Liver (tissue), 8 donors: ENCODE measurements at regions not wholly inside any gene's neighbourhood (a gene's known extent, or its start where the extent isn't known, plus 50 kb on each side); places are given as distances from the start of the nearest gene placed in this dataset.
A peak's percentile ranks its signal among the peaks of the same experiment; 100 is the strongest.

Experiments used
- DNase-seq: peaks from one replicate; pipeline ENCODE4 v3.0.0-alpha.2; 2017; ENCODE audit warnings: low spot score
- H3K27ac ChIP-seq, 2 donors: one replicate each; pipeline ENCODE4 v1.7.0; 2013; ENCODE audit warnings: inconsistent platforms in 2 of 2, low read length in 2 of 2, control low read depth in 1 of 2, low read depth in 1 of 2, mild to moderate bottlenecking in 1 of 2
- H3K27me3 ChIP-seq, 4 donors: one replicate each; pipeline versions ENCODE4 v1.6.1 to v1.7.0; 2013; ENCODE audit warnings: low read length in 3 of 4, inconsistent platforms in 1 of 4, mild to moderate bottlenecking in 1 of 4, moderate library complexity in 1 of 4; ENCODE audit not compliant: control insufficient read depth in 4 of 4, insufficient read depth in 4 of 4
- H3K36me3 ChIP-seq, 4 donors: one replicate each; pipeline versions ENCODE4 v1.6.1 to v1.7.0; 2013; ENCODE audit warnings: low read length in 3 of 4, mild to moderate bottlenecking in 3 of 4, low read depth in 1 of 4, moderate library complexity in 1 of 4; ENCODE audit not compliant: control insufficient read depth in 4 of 4, insufficient read depth in 3 of 4
- H3K4me1 ChIP-seq, 4 donors: one replicate each; pipeline versions ENCODE4 v1.6.1 to v1.7.0; 2013; ENCODE audit warnings: low read length in 3 of 4, mild to moderate bottlenecking in 3 of 4, moderate library complexity in 1 of 4; ENCODE audit not compliant: control insufficient read depth in 4 of 4, insufficient read depth in 4 of 4
- H3K4me3 ChIP-seq, 3 donors: one replicate each; pipeline versions ENCODE4 v1.6.1 to v1.7.0; 2013; ENCODE audit warnings: low read length in 3 of 3, control low read depth in 1 of 3, low read depth in 1 of 3, mild to moderate bottlenecking in 1 of 3
- H3K9ac ChIP-seq, 2 donors: one replicate each; pipeline ENCODE4 v1.7.0; 2013; ENCODE audit warnings: low read length in 2 of 2, mild to moderate bottlenecking in 2 of 2, moderate library complexity in 2 of 2, control low read depth in 1 of 2, low read depth in 1 of 2
- H3K9me3 ChIP-seq, 4 donors: one replicate each; pipeline versions ENCODE4 v1.6.1 to v1.7.0; 2013; ENCODE audit warnings: low read length in 3 of 4; ENCODE audit not compliant: control insufficient read depth in 4 of 4
- EGR1 ChIP-seq, 2 donors: IDR thresholded peaks; 2 replicates each; pipeline ENCODE4 v1.6.1; 2016 to 2018; ENCODE audit warnings: antibody characterized with exemption in 2 of 2, low read depth in 2 of 2
- FOXA1 ChIP-seq: IDR thresholded peaks from 2 replicates; pipeline ENCODE4 v1.6.1; 2016; ENCODE audit warnings: antibody characterized with exemption
- FOXA2 ChIP-seq: IDR thresholded peaks from 2 replicates; pipeline ENCODE4 v1.6.1; 2016; ENCODE audit warnings: antibody characterized with exemption
- GABPA ChIP-seq, 2 donors: IDR thresholded peaks in 1 of 2; conservative IDR thresholded peaks in 1 of 2; 2 replicates each; pipeline ENCODE4 v1.6.1; 2016; ENCODE audit warnings: antibody characterized with exemption in 2 of 2, mild to moderate bottlenecking in 1 of 2, moderate library complexity in 1 of 2
- HNF4A ChIP-seq, 2 donors: conservative IDR thresholded peaks; 2 replicates each; pipeline ENCODE4 v1.6.1; 2016; ENCODE audit warnings: antibody characterized with exemption in 2 of 2, mild to moderate bottlenecking in 2 of 2
- HNF4G ChIP-seq: IDR thresholded peaks from 2 replicates; pipeline ENCODE4 v1.6.1; 2016; ENCODE audit warnings: antibody characterized with exemption
- JUND ChIP-seq, 2 donors: IDR thresholded peaks; 2 replicates each; pipeline ENCODE4 v1.6.1; 2016; ENCODE audit warnings: antibody characterized with exemption in 2 of 2
- NR2F2 ChIP-seq: IDR thresholded peaks from 2 replicates; pipeline ENCODE4 v1.6.1; 2016; ENCODE audit warnings: antibody characterized with exemption
- RAD21 ChIP-seq, 2 donors: IDR thresholded peaks; 2 replicates each; pipeline ENCODE4 v1.6.1; 2016; ENCODE audit warnings: antibody characterized with exemption in 2 of 2, mild to moderate bottlenecking in 2 of 2
- RXRA ChIP-seq, 2 donors: IDR thresholded peaks; 2 replicates each; pipeline ENCODE4 v1.6.1; 2017 to 2018; ENCODE audit warnings: antibody characterized with exemption in 2 of 2, mild to moderate bottlenecking in 1 of 2
- SP1 ChIP-seq: IDR thresholded peaks from 2 replicates; pipeline ENCODE4 v1.6.1; 2018; ENCODE audit warnings: antibody characterized with exemption, mild to moderate bottlenecking
- TAF1 ChIP-seq: conservative IDR thresholded peaks from 2 replicates; pipeline ENCODE4 v1.6.1; 2016; ENCODE audit warnings: antibody characterized with exemption, mild to moderate bottlenecking
- YY1 ChIP-seq: IDR thresholded peaks from 2 replicates; pipeline ENCODE4 v1.6.1; 2016; ENCODE audit warnings: antibody characterized with exemption, mild to moderate bottlenecking
- WGBS: extraction: QIAGEN DNeasy Blood & Tissue Kit; methylation state at CpG from one replicate; pipeline ENCODE4 v1.1.7; 2013; 5-methylcytosine and 5-hydroxymethylcytosine counted together
- TF ChIP-seq, protein P1 (sequence below): fragments of 150-350 bp; IDR thresholded peaks from 2 replicates; pipeline ENCODE4 v1.5.1; 2017; ENCODE audit warnings: improper control_type of control experiment, low read depth, low read length; ENCODE audit not compliant: missing input control
- TF ChIP-seq, protein P2 (sequence below): IDR thresholded peaks from 2 replicates; pipeline ENCODE4 v1.6.1; 2016; ENCODE audit warnings: antibody characterized with exemption
- TF ChIP-seq, protein P3 (sequence below): IDR thresholded peaks from 2 replicates; pipeline ENCODE4 v1.6.1; 2016; ENCODE audit warnings: antibody characterized with exemption, mild to moderate bottlenecking
- TF ChIP-seq, protein P4 (sequence below): IDR thresholded peaks from 2 replicates; pipeline ENCODE4 v1.6.1; 2016; ENCODE audit warnings: antibody characterized with exemption
- donor health status: healthy.
- donor health status: healthy.
- donor health status: healthy.
- donor health status: healthy.
- donor health status: healthy.

DNA sequence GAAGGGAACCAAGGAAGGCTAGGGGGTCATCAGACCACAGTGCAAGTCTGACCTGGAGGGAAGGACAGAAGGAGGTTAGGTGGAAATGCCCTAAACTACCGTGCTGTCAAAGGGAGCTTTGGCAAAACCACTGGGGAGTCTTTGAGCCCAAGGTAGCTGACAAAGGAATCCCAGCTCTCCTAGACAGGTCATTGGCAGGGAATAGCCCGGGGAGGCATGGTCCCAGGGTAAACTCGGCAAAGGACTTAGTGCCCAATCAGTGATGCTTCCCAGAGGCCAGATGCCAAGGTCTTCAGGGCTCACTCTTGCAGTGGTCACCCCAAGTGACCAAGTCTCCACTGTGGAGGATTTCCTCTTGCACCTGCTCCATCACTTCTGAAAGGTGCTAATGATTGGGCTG is 102.3 kb upstream of the CDYL start (continued):
- TF ChIP-seq, protein P1, sequence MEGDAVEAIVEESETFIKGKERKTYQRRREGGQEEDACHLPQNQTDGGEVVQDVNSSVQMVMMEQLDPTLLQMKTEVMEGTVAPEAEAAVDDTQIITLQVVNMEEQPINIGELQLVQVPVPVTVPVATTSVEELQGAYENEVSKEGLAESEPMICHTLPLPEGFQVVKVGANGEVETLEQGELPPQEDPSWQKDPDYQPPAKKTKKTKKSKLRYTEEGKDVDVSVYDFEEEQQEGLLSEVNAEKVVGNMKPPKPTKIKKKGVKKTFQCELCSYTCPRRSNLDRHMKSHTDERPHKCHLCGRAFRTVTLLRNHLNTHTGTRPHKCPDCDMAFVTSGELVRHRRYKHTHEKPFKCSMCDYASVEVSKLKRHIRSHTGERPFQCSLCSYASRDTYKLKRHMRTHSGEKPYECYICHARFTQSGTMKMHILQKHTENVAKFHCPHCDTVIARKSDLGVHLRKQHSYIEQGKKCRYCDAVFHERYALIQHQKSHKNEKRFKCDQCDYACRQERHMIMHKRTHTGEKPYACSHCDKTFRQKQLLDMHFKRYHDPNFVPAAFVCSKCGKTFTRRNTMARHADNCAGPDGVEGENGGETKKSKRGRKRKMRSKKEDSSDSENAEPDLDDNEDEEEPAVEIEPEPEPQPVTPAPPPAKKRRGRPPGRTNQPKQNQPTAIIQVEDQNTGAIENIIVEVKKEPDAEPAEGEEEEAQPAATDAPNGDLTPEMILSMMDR: no peak

DNA sequence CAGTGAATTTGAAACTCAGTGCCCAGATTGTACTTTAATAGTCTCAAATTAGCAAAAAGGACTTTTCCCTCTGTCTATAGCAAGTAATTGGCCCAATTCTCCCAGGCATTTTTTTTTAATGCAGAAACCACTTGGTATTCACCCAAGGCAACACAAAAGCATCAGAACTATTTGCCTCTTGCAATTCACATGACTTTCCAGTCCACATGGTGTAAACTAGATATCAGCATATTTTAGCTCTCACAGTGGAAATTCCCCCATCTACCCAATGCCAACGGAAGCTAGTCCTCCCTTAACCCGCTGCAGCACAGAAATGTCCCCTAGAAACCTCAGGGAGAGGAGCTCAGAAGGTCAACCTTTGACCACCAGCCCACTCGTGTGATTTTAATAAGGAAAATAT is 103.4 kb upstream of the CDYL start:
- WGBS: 67% methylated on average over 3 of the region's 3 CpGs
- H3K27me3 ChIP-seq: peaks cover 0 to 3% (median 1%) of the 10 kb centered on the region in 4 donors
- H3K27ac ChIP-seq: no peak overlapping the region
- H3K4me3 ChIP-seq: no peak overlapping the region
- TF ChIP-seq, protein P2, sequence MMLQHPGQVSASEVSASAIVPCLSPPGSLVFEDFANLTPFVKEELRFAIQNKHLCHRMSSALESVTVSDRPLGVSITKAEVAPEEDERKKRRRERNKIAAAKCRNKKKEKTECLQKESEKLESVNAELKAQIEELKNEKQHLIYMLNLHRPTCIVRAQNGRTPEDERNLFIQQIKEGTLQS: no peak
- TF ChIP-seq NR2F2 (peak; percentile 39), RXRA (IDR thresholded peaks at IDR 0.05) (peak in 1 of 2 donors; percentile 24), SP1 (no peak), EGR1 (IDR thresholded peaks at IDR 0.05; ENCODE audit: low read depth in 2 of 2) (no peak)
- no peaks in the 10 kb centered on the region for H3K4me1 ChIP-seq
- no peak for DNase-seq
- no peak overlapping the region for H3K9ac ChIP-seq
- no peaks in the 10 kb centered on the region for H3K36me3 ChIP-seq
- no peaks in the 10 kb centered on the region for H3K9me3 ChIP-seq

DNA sequence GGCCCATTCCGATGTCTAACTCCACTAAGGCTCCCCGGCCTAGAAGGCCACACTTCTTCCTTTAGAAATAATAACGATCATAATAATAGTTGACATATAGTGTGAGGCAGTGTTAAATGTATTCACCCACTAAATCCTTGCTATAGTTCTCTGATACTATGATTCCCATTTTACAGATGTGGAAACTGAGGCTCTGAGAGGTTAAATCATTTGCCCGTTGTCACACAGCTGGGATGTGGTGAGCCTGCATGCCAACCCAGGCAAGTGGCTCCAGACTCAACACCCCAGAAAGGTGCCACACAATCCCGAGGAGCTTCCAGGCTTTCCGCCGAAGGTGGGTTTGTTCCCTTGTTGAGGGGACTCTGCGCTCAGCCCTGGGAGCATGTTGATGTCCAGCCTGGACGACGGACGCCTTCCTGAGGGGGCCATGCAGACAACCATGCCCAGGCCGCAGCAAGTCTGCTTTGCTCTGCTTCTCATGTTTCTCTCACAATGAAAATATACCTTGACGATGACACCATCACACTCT is 104.6 kb upstream of the CDYL start:
- 88% methylated on average over 12 of the region's 13 CpGs for WGBS
- DNase-seq: no peak
- H3K4me3 ChIP-seq: no peak overlapping the region

More for the DNA sequence above, 104.6 kb upstream of the CDYL start:
- Histone ChIP-seq H3K9me3 (no peaks in the 10 kb centered on the region), H3K27ac (no peak overlapping the region), H3K9ac (no peak overlapping the region), H3K27me3 (peaks cover 0 to 3% (median 1%) of the 10 kb centered on the region in 4 donors), H3K4me1 (no peaks in the 10 kb centered on the region), H3K36me3 (no peaks in the 10 kb centered on the region)
- TF ChIP-seq YY1 (no peak), GABPA (IDR thresholded peaks at IDR 0.05 in 1 of 2, conservative IDR thresholded peaks at IDR 0.05 in 1 of 2) (no peak), RXRA (IDR thresholded peaks at IDR 0.05) (no peak), HNF4G (no peak), TAF1 (no peak), EGR1 (IDR thresholded peaks at IDR 0.05; ENCODE audit: low read depth in 2 of 2) (no peak), FOXA1 (no peak), HNF4A (conservative IDR thresholded peaks at IDR 0.05) (no peak), RAD21 (IDR thresholded peaks at IDR 0.05) (no peak), JUND (IDR thresholded peaks at IDR 0.05) (no peak), FOXA2 (no peak)
- TF ChIP-seq, protein P3, sequence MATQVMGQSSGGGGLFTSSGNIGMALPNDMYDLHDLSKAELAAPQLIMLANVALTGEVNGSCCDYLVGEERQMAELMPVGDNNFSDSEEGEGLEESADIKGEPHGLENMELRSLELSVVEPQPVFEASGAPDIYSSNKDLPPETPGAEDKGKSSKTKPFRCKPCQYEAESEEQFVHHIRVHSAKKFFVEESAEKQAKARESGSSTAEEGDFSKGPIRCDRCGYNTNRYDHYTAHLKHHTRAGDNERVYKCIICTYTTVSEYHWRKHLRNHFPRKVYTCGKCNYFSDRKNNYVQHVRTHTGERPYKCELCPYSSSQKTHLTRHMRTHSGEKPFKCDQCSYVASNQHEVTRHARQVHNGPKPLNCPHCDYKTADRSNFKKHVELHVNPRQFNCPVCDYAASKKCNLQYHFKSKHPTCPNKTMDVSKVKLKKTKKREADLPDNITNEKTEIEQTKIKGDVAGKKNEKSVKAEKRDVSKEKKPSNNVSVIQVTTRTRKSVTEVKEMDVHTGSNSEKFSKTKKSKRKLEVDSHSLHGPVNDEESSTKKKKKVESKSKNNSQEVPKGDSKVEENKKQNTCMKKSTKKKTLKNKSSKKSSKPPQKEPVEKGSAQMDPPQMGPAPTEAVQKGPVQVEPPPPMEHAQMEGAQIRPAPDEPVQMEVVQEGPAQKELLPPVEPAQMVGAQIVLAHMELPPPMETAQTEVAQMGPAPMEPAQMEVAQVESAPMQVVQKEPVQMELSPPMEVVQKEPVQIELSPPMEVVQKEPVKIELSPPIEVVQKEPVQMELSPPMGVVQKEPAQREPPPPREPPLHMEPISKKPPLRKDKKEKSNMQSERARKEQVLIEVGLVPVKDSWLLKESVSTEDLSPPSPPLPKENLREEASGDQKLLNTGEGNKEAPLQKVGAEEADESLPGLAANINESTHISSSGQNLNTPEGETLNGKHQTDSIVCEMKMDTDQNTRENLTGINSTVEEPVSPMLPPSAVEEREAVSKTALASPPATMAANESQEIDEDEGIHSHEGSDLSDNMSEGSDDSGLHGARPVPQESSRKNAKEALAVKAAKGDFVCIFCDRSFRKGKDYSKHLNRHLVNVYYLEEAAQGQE: no peak
- TF ChIP-seq, protein P1: no peak
- TF ChIP-seq, protein P4, sequence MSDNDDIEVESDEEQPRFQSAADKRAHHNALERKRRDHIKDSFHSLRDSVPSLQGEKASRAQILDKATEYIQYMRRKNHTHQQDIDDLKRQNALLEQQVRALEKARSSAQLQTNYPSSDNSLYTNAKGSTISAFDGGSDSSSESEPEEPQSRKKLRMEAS: no peak
